Mucosa of descending colon (tissue), 3 donors: ENCODE measurements at regions not wholly inside any gene's neighbourhood (a gene's known extent, or its start where the extent isn't known, plus 50 kb on each side); places are given as distances from the start of the nearest gene placed in this dataset.

Experiments used
- ATAC-seq: fragments of 200-7000 bp; cut with Tn5 transposase; one replicate; pipeline ENCODE4 v1.9.1; 2020; ENCODE audit warnings: mild to moderate bottlenecking, moderate library complexity
- DNase-seq, 3 donors: peaks; one replicate each; pipeline ENCODE4 v3.0.0-alpha.2; 2020
- H3K36me3 ChIP-seq: fragments of 200-600 bp; one replicate; pipeline ENCODE4 v1.8.0; 2021; ENCODE audit warnings: low read depth, mild to moderate bottlenecking
- H3K4me1 ChIP-seq: fragments of 200-600 bp; one replicate; pipeline ENCODE4 v1.8.0; 2021; ENCODE audit warnings: low read depth, mild to moderate bottlenecking
- H3K4me3 ChIP-seq: fragments of 200-600 bp; one replicate; pipeline ENCODE4 v1.8.0; 2021; ENCODE audit warnings: mild to moderate bottlenecking
- H3K9me3 ChIP-seq: fragments of 200-600 bp; one replicate; pipeline ENCODE4 v1.8.0; 2021; ENCODE audit warnings: mild to moderate bottlenecking
- CTCF ChIP-seq: fragments of 200-600 bp; IDR thresholded peaks from one replicate; pipeline ENCODE4 v1.8.0; 2022; ENCODE audit warnings: antibody characterized with exemption, mild to moderate bottlenecking
- intact Hi-C, 2 donors: fragments of 100-400 bp; cut with DNase I in 1 of 2; cut with micrococcal nuclease in 1 of 2; formaldehyde crosslinking; loops; one replicate each; pipeline versions ENCODE4 v1.11.0 to v1.11.1; 2022; cut with DNase I, micrococcal nuclease
- donor health status: DM: no; HTN: no; CAD: no; lungs with moderate emphysema.
- donor health status: DM: no; HTN: no; CAD: no.
- donor health status: DM: no; HTN: yes; CAD: no.

DNA sequence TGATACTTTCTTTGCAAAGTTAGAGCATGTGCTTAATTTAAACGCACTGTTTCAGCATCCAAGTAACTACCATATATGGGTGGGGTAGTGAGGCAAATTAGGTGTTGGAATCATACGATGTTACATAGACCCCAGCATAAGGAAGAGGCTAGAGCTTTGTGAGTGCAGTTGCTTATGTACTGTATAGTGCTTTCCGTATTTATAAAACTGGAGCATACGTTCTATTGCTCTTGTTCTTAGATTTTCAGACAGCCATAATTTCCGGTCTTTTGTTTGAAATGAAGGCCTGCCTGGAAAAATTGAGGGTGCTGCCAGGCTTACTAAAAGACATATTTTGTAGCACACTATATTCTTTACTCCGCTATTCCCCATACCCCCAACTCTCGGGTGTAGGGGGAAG lies 335.7 kb downstream of the FOXG1 start:
- ATAC-seq (no peak), DNase-seq (no peak)
- peaks cover 14% of the 10 kb centered on the region for H3K9me3 ChIP-seq

GRCh38 chr14:29102996-29103395 lies 336.4 kb downstream of the FOXG1 start:
- Histone ChIP-seq H3K4me3 (no peak overlapping the region), H3K9me3 (peaks cover 14% of the 10 kb centered on the region), H3K36me3 (no peaks in the 10 kb centered on the region), H3K4me1 (no peaks in the 10 kb centered on the region)
- no peak for ATAC-seq
- no peak for TF ChIP-seq CTCF
- no peak for DNase-seq
- intact Hi-C loops = no loop called here

More for the DNA sequence above, 335.7 kb downstream of the FOXG1 start:
- H3K4me3 ChIP-seq = no peak overlapping the region
- H3K36me3 ChIP-seq = no peaks in the 10 kb centered on the region
- no peak for TF ChIP-seq CTCF
- intact Hi-C loops = no loop called here
- H3K4me1 ChIP-seq = no peaks in the 10 kb centered on the region

GRCh38 chr14:29108908-29109307 lies 342.3 kb downstream of the FOXG1 start:
- no peak overlapping the region for H3K4me3 ChIP-seq
- H3K9me3 ChIP-seq = peaks cover 13% of the 10 kb centered on the region
- H3K4me1 ChIP-seq = no peaks in the 10 kb centered on the region
- no peak for TF ChIP-seq CTCF
- no peak for DNase-seq
- intact Hi-C loops = no loop called here
- H3K36me3 ChIP-seq = no peaks in the 10 kb centered on the region
- ATAC-seq = no peak

DNA sequence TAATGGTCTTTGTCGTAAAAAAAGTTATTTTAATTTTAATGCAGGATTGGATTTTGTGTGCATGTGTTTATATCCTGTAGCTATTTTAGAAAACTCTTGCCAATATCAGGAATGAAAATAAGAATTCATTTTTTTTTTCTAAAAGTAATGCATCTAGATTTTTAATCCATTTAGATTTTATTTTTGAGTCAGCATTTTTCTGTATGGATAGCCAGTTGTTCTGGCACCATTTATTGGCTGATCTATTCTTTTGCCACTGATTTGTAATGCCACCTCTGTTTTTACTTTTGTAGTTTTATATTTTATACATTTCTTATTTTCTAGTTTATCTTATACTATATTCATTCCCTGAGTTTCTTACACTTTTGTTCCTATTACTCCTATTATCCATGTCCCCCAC lies 343.0 kb downstream of the FOXG1 start:
- DNase-seq = no peak
- Histone ChIP-seq H3K36me3 (no peaks in the 10 kb centered on the region), H3K4me3 (no peak overlapping the region), H3K4me1 (no peaks in the 10 kb centered on the region), H3K9me3 (peaks cover 13% of the 10 kb centered on the region)
- intact Hi-C loops = no loop called here
- TF ChIP-seq CTCF = no peak
- ATAC-seq = no peak

GRCh38 chr14:29111554-29111953 lies 345.0 kb downstream of the FOXG1 start:
- Histone ChIP-seq H3K4me3 (no peak overlapping the region), H3K4me1 (no peaks in the 10 kb centered on the region), H3K9me3 (peaks cover 13% of the 10 kb centered on the region), H3K36me3 (no peaks in the 10 kb centered on the region)
- ATAC-seq (no peak), DNase-seq (no peak)
- no peak for TF ChIP-seq CTCF
- intact Hi-C loops = no loop called here

GRCh38 chr14:29123017-29123416 lies 356.4 kb downstream of the FOXG1 start:
- TF ChIP-seq CTCF = no peak
- Histone ChIP-seq H3K4me3 (no peak overlapping the region), H3K9me3 (peaks cover 13% of the 10 kb centered on the region), H3K4me1 (no peaks in the 10 kb centered on the region), H3K36me3 (no peaks in the 10 kb centered on the region)
- ATAC-seq (no peak), DNase-seq (no peak)
- intact Hi-C loops = no loop called here
